Hepatocyte (in vitro differentiated cells): ENCODE measurements at regions not wholly inside any gene's neighbourhood (a gene's known extent, or its start where the extent isn't known, plus 50 kb on each side); places are given as distances from the start of the nearest gene placed in this dataset.

Experiments
- DNase-seq: peaks from one replicate; pipeline ENCODE4 v3.0.0-alpha.2; 2016; ENCODE audit warnings: low spot score
- H2AFZ ChIP-seq: fragments of 200-600 bp; sonication (generic); 2 replicates; pipeline ENCODE4 v1.6.0; 2016; ENCODE audit warnings: antibody characterized with exemption, mild to moderate bottlenecking
- H3K27ac ChIP-seq: fragments of 200-600 bp; sonication (generic); 2 replicates; pipeline ENCODE4 v1.5.1; 2016; ENCODE audit warnings: mild to moderate bottlenecking
- H3K27me3 ChIP-seq: fragments of 200-600 bp; sonication (generic); 2 replicates; pipeline ENCODE4 v1.6.1; 2016
- H3K36me3 ChIP-seq: fragments of 200-600 bp; sonication (generic); replicated peaks from 2 replicates; pipeline ENCODE4 v1.5.1; 2016; ENCODE audit warnings: low read depth; ENCODE audit not compliant: insufficient read depth
- H3K4me1 ChIP-seq: fragments of 200-600 bp; sonication (generic); 2 replicates; pipeline ENCODE4 v1.5.1; 2016; ENCODE audit warnings: mild to moderate bottlenecking, moderate library complexity; ENCODE audit not compliant: insufficient read depth
- H3K4me2 ChIP-seq: fragments of 200-600 bp; sonication (generic); 2 replicates; pipeline ENCODE4 v1.6.0; 2016
- H3K4me3 ChIP-seq: fragments of 200-600 bp; sonication (generic); 2 replicates; pipeline ENCODE4 v1.5.1; 2016; ENCODE audit warnings: mild to moderate bottlenecking
- H3K79me2 ChIP-seq: fragments of 200-600 bp; sonication (generic); 2 replicates; pipeline ENCODE4 v1.6.0; 2017; ENCODE audit warnings: mild to moderate bottlenecking
- H3K9me2 ChIP-seq: fragments of 200-600 bp; sonication (generic); replicated peaks from 2 replicates; pipeline ENCODE4 v1.6.0; 2017; ENCODE audit warnings: mild to moderate bottlenecking; ENCODE audit not compliant: insufficient read depth
- H3K9me3 ChIP-seq: fragments of 200-600 bp; sonication (generic); 2 replicates; pipeline ENCODE4 v1.5.1; 2016; ENCODE audit warnings: low read depth, mild to moderate bottlenecking
- H4K20me1 ChIP-seq: fragments of 200-600 bp; sonication (generic); 2 replicates; pipeline ENCODE4 v1.6.0; 2016; ENCODE audit warnings: mild to moderate bottlenecking; ENCODE audit not compliant: insufficient read depth, poor library complexity, severe bottlenecking
- EZH2 ChIP-seq: fragments of 200-600 bp; sonication (generic); IDR thresholded peaks from 2 replicates; pipeline ENCODE4 v1.6.1; 2016; ENCODE audit warnings: antibody characterized with exemption, mild to moderate bottlenecking, borderline replicate concordance
- EZH2phosphoT487 ChIP-seq: fragments of 200-600 bp; sonication (generic); IDR thresholded peaks from one replicate; pipeline ENCODE4 v1.6.1; 2018; ENCODE audit warnings: antibody characterized with exemption, mild to moderate bottlenecking, low read depth, moderate library complexity; ENCODE audit not compliant: unreplicated experiment, severe bottlenecking
- WGBS: methylation state at CpG from one replicate; pipeline ENCODE4 v1.1.6; 2016; ENCODE audit warnings: low lambda C conversion rate; ENCODE audit errors: missing lambda C conversion rate; 5-methylcytosine and 5-hydroxymethylcytosine counted together
- TF ChIP-seq, protein P1 (sequence below): fragments of 200-600 bp; sonication (generic); IDR thresholded peaks from 2 replicates; pipeline ENCODE4 v1.5.1; 2016; ENCODE audit warnings: antibody characterized with exemption, mild to moderate bottlenecking; ENCODE audit not compliant: poor library complexity

DNA sequence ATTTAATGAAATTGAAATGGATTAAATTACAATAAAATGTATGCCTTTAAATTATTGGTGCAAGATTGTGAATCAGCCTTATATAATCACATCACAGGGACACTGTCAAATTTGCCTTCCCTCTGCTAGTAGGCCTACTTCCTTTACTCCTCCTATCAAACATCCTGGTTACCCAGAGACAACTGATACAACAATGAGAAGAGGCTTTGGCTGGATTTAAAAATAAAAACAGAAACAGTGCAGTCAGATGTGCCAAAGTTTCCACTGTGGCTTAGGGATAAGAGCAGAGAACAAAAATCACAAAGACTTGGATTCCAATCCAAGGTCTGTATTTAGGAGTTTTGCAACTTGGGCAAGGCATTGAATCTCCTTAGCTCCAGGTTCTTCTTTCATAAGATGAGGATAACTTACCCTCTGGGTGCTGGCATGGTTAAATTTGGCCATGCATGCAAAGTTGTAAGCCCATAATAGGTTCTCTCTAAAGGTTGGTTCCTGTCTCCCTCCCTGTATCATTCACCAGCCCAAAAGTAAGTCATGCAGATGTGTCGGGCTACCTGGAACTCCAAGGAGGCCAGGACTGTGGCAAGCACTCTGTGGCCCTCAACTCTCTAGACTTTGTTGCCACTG, 99.3 kb upstream of the LRATD1 start:
- Histone ChIP-seq H3K9me2 (no peaks in the 10 kb centered on the region), H3K79me2 (no peaks in the 10 kb centered on the region), H3K27ac (no peak overlapping the region), H3K4me3 (no peak overlapping the region), H3K36me3 (no peaks in the 10 kb centered on the region), H4K20me1 (no peaks in the 10 kb centered on the region), H3K27me3 (no peaks in the 10 kb centered on the region), H3K9me3 (no peaks in the 10 kb centered on the region), H3K4me2 (no peak overlapping the region), H3K4me1 (no peaks in the 10 kb centered on the region), H2AFZ (no peak overlapping the region)
- DNase-seq, result no peak
- 95% methylated on average over 1 of the region's 1 CpG for WGBS
- TF ChIP-seq EZH2, result no peak
- TF ChIP-seq, protein P1, sequence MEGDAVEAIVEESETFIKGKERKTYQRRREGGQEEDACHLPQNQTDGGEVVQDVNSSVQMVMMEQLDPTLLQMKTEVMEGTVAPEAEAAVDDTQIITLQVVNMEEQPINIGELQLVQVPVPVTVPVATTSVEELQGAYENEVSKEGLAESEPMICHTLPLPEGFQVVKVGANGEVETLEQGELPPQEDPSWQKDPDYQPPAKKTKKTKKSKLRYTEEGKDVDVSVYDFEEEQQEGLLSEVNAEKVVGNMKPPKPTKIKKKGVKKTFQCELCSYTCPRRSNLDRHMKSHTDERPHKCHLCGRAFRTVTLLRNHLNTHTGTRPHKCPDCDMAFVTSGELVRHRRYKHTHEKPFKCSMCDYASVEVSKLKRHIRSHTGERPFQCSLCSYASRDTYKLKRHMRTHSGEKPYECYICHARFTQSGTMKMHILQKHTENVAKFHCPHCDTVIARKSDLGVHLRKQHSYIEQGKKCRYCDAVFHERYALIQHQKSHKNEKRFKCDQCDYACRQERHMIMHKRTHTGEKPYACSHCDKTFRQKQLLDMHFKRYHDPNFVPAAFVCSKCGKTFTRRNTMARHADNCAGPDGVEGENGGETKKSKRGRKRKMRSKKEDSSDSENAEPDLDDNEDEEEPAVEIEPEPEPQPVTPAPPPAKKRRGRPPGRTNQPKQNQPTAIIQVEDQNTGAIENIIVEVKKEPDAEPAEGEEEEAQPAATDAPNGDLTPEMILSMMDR, result no peak
- no peak for TF ChIP-seq EZH2phosphoT487

DNA sequence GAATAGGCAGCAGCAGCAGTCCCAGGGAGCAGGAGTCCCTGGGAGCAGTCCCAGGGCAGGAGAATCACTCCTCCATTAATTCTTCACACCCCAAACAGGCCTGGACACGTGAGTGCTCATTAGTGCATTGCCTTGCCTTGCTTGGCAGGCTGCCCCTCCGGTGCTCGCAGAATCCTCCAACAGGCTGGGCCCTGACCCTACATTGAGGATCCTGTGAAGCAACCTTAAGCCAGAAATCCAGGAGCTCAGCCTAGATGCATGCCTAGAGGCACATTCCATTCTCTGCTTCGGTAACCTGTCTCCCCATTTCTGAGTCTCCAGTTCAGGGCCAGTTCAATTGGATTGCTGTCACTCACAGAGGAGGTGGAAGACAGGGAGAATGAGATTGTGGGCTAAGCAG, 97.4 kb upstream of the LRATD1 start:
- no peak overlapping the region for H3K4me2 ChIP-seq
- no peak overlapping the region for H2AFZ ChIP-seq
- no peaks in the 10 kb centered on the region for H4K20me1 ChIP-seq
- H3K36me3 ChIP-seq, result no peaks in the 10 kb centered on the region
- no peaks in the 10 kb centered on the region for H3K9me2 ChIP-seq
- no peaks in the 10 kb centered on the region for H3K9me3 ChIP-seq
- H3K4me1 ChIP-seq, result no peaks in the 10 kb centered on the region
- TF ChIP-seq, protein P1, result no peak
- no peak for TF ChIP-seq EZH2
- TF ChIP-seq EZH2phosphoT487, result no peak
- WGBS, result 57% methylated on average over 4 of the region's 4 CpGs
- no peak overlapping the region for H3K27ac ChIP-seq
- no peaks in the 10 kb centered on the region for H3K27me3 ChIP-seq
- H3K4me3 ChIP-seq, result no peak overlapping the region
- no peaks in the 10 kb centered on the region for H3K79me2 ChIP-seq
- no peak for DNase-seq

DNA sequence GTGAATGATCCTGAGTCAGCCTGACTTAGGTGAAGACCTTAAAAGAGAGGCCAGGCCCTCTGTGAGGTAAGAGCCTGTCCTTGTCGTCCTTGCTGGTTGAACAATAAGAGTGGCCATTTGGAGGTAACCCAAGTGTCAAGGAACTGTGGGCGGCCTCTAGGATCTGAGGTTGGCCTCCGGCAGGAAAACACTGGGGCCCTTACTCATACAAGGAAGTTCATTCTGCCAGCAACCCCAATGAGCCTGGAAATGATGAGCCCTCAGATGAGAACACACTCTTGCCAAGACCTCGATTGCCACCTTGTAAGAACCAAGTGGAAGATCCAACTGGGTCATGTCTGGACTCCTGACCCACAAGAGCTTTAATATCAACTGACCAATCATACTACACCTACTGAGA, 95.5 kb upstream of the LRATD1 start:
- Histone ChIP-seq H4K20me1 (no peaks in the 10 kb centered on the region), H3K4me2 (no peak overlapping the region), H3K4me1 (no peaks in the 10 kb centered on the region), H3K27ac (no peak overlapping the region), H3K9me2 (no peaks in the 10 kb centered on the region), H3K36me3 (no peaks in the 10 kb centered on the region), H3K79me2 (no peaks in the 10 kb centered on the region), H2AFZ (no peak overlapping the region), H3K4me3 (no peak overlapping the region), H3K27me3 (no peaks in the 10 kb centered on the region), H3K9me3 (no peaks in the 10 kb centered on the region)
- DNase-seq, result no peak
- WGBS, result 90% methylated on average over 4 of the region's 4 CpGs
- TF ChIP-seq EZH2 (no peak), EZH2phosphoT487 (no peak)
- TF ChIP-seq, protein P1, result no peak
